Hindlimb muscle (tissue), 1 donor: ENCODE measurements at regions not wholly inside any gene's neighbourhood (a gene's known extent, or its start where the extent isn't known, plus 50 kb on each side); places are given as distances from the start of the nearest gene placed in this dataset.
"Not testable (repeated sequence)": the region's sequence is repeated elsewhere in the genome, so short reads cannot be mapped to it uniquely, and the experiment has no call there.

Experiments used
- DNase-seq: peaks from one replicate; pipeline ENCODE4 v3.0.0-alpha.2; 2013

- peak; percentile 9 for DNase-seq
Measured at GRCh38 chr6:56802584-56802983, 152.3 kb upstream of the BEND6 start.

GRCh38 chr6:56799989-56800388, 154.9 kb upstream of the BEND6 start:
- DNase-seq: no peak

- no peak for DNase-seq
Measured at GRCh38 chr6:56798163-56798562, 155.5 kb upstream of the DST start.

- DNase-seq: no peak
Measured at GRCh38 chr6:56796196-56796532, 153.5 kb upstream of the DST start.

- no peak for DNase-seq
Measured at GRCh38 chr6:56795466-56796195, 152.9 kb upstream of the DST start.

GRCh38 chr6:56794421-56794820, 151.7 kb upstream of the DST start:
- DNase-seq: no peak

GRCh38 chr6:56793938-56794337, 151.2 kb upstream of the DST start:
- no peak for DNase-seq

- DNase-seq: no peak
Measured at GRCh38 chr6:56790414-56790813, 147.7 kb upstream of the DST start.

GRCh38 chr6:56789879-56790278, 147.2 kb upstream of the DST start:
- DNase-seq: no peak

GRCh38 chr6:56789342-56789741, 146.7 kb upstream of the DST start:
- no peak for DNase-seq

GRCh38 chr6:56787209-56787608, 144.5 kb upstream of the DST start:
- no peak for DNase-seq

GRCh38 chr6:56786256-56786655, 143.6 kb upstream of the DST start:
- no peak for DNase-seq

GRCh38 chr6:56785536-56785935, 142.8 kb upstream of the DST start:
- not testable (repeated sequence) for DNase-seq

- not testable (repeated sequence) for DNase-seq
Measured at GRCh38 chr6:56780109-56780508, 137.4 kb upstream of the DST start.

GRCh38 chr6:56778503-56778902, 135.8 kb upstream of the DST start:
- not testable (repeated sequence) for DNase-seq

GRCh38 chr6:56775498-56776166, 132.9 kb upstream of the DST start:
- no peak for DNase-seq

- DNase-seq: no peak
Measured at GRCh38 chr6:56772737-56773184, 130.1 kb upstream of the DST start.

- no peak for DNase-seq
Measured at GRCh38 chr6:56771929-56772607, 129.4 kb upstream of the DST start.

GRCh38 chr6:56771189-56771588, 128.5 kb upstream of the DST start:
- DNase-seq: no peak

GRCh38 chr6:56770011-56770520, 127.4 kb upstream of the DST start:
- DNase-seq: no peak

- DNase-seq: no peak
Measured at GRCh38 chr6:56767892-56768531, 125.3 kb upstream of the DST start.

- no peak for DNase-seq
Measured at GRCh38 chr6:56767435-56767834, 124.7 kb upstream of the DST start.

GRCh38 chr6:56766806-56767178, 124.1 kb upstream of the DST start:
- no peak for DNase-seq
